Ovary (tissue), 3 donors: ENCODE measurements at regions not wholly inside any gene's neighbourhood (a gene's known extent, or its start where the extent isn't known, plus 50 kb on each side); places are given as distances from the start of the nearest gene placed in this dataset.

Source experiments
- CTCF ChIP-seq, 3 donors: fragments of 450-650 bp in 2 of 3; fragments of 200-600 bp in 1 of 3; IDR thresholded peaks; one replicate each; pipeline versions ENCODE4 v1.5.1 to v1.8.0; 2016 to 2022; ENCODE audit warnings: antibody characterized with exemption in 3 of 3, mild to moderate bottlenecking in 1 of 3
- EP300 ChIP-seq: sonication (generic); formaldehyde crosslinking; IDR thresholded peaks from one replicate; pipeline ENCODE4 v1.6.1; 2017; ENCODE audit warnings: antibody characterized with exemption
- POLR2A ChIP-seq: fragments of 450-650 bp; IDR thresholded peaks from one replicate; pipeline ENCODE4 v1.6.1; 2017; ENCODE audit warnings: antibody characterized with exemption, mild to moderate bottlenecking, moderate library complexity
- donor health status: DM: no; HTN: no; CAD: no.

GRCh38 chr7:20846791-20847190 is 60.1 kb upstream of the SP8 start:
- no peak for TF ChIP-seq CTCF (IDR thresholded peaks at IDR 0.05)
- TF ChIP-seq POLR2A, result no peak
- TF ChIP-seq EP300, result no peak
